CD4-positive, alpha-beta memory T cell (primary cell): ENCODE measurements at regions not wholly inside any gene's neighbourhood (a gene's known extent, or its start where the extent isn't known, plus 50 kb on each side); places are given as distances from the start of the nearest gene placed in this dataset.
A peak's percentile ranks its signal among the peaks of the same experiment; 100 is the strongest.

ENCODE experiments used
- CTCF ChIA-PET: fragments of 350-600 bp; sonication (Branson Sonifier 250); formaldehyde crosslinking; loops from one replicate; lab custom pipeline; 2021; ENCODE audit warnings: inconsistent platforms; ENCODE audit not compliant: partially characterized antibody; lab: Charles Lee
- POLR2A ChIA-PET: fragments of 350-600 bp; sonication (Branson Sonifier 250); formaldehyde crosslinking; loops from one replicate; lab custom pipeline; 2021; ENCODE audit not compliant: partially characterized antibody; lab: Charles Lee
- DNase-seq, 5 donors: peaks; one replicate each; pipeline versions ENCODE4 v3.0.0 to v3.0.0-alpha.2; 2020 to 2022; ENCODE audit warnings: mixed read lengths in 1 of 5
- H3K27ac ChIP-seq: one replicate; pipeline ENCODE4 v1.7.0; 2013; ENCODE audit warnings: low read depth, low read length
- H3K27me3 ChIP-seq: 2 replicates; pipeline ENCODE4 v1.7.0; 2013; ENCODE audit warnings: mild to moderate bottlenecking, low read length, moderate library complexity; ENCODE audit not compliant: insufficient read depth
- H3K36me3 ChIP-seq: 2 replicates; pipeline ENCODE4 v1.7.0; 2013; ENCODE audit warnings: mild to moderate bottlenecking, low read length, moderate library complexity; ENCODE audit not compliant: insufficient read depth
- H3K4me1 ChIP-seq: 2 replicates; pipeline ENCODE4 v1.7.0; 2013; ENCODE audit warnings: mild to moderate bottlenecking, low read length, moderate library complexity; ENCODE audit not compliant: insufficient read depth
- H3K4me3 ChIP-seq, 2 donors: one replicate each; pipeline ENCODE4 v1.7.0; 2013; ENCODE audit warnings: low read length in 2 of 2, mild to moderate bottlenecking in 1 of 2
- H3K9me3 ChIP-seq, 2 donors: one replicate each; pipeline ENCODE4 v1.7.0; 2013; ENCODE audit warnings: low read length in 2 of 2, control low read depth in 1 of 2; ENCODE audit not compliant: control insufficient read depth in 1 of 2
- H3K27ac Mint-ChIP-seq, 7 donors: one replicate each; pipeline ENCODE4 v1.8.0; 2020 to 2021; ENCODE audit warnings: mixed read lengths in 7 of 7, mild to moderate bottlenecking in 6 of 7, inconsistent platforms in 3 of 7, moderate library complexity in 3 of 7
- H3K27me3 Mint-ChIP-seq, 2 donors: one replicate each; pipeline ENCODE4 v1.8.0; 2020 to 2021; ENCODE audit warnings: mixed read lengths in 2 of 2
- H3K36me3 Mint-ChIP-seq, 2 donors: one replicate each; pipeline ENCODE4 v1.8.0; 2020 to 2021; ENCODE audit warnings: mixed read lengths in 2 of 2, inconsistent platforms in 1 of 2, mild to moderate bottlenecking in 1 of 2
- H3K4me1 Mint-ChIP-seq, 4 donors: one replicate each; pipeline ENCODE4 v1.8.0; 2020 to 2021; ENCODE audit warnings: mixed read lengths in 4 of 4, mild to moderate bottlenecking in 1 of 4
- H3K4me3 Mint-ChIP-seq, 8 donors: one replicate each; pipeline ENCODE4 v1.8.0; 2020 to 2021; ENCODE audit warnings: mixed read lengths in 8 of 8, mild to moderate bottlenecking in 7 of 8, moderate library complexity in 6 of 8, inconsistent platforms in 3 of 8
- H3K9me3 Mint-ChIP-seq, 8 donors: one replicate each; pipeline ENCODE4 v1.8.0; 2020 to 2021; ENCODE audit warnings: mixed read lengths in 8 of 8, mild to moderate bottlenecking in 5 of 8, inconsistent platforms in 3 of 8, moderate library complexity in 1 of 8
- intact Hi-C: fragments of 100-400 bp; cut with micrococcal nuclease; formaldehyde crosslinking; loops from one replicate; pipeline ENCODE4 v1.15.1; 2023

DNA sequence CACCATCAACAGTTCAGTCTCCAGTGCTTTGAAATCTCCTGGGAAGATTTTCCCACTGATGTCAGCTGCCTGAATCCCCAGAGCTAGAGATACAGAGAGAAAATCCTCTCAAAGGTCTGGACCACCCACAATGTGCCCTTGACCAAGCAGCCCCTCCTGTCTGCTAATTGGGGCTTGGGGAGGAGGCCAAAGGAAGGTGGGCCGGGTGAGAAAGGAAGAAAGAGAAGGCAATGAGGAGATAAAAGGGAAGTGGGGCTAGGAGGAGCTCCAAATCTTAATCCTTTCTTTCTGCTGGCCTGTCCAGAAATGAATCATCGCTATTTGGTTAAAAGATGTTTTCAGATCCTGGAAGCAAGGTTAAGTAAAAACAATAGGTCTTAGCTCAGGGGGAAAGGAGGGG lies 322.9 kb downstream of the BCL11B start:
- POLR2A ChIA-PET = interaction anchor here (0.7 kb wide), 1 partner anchor 161 kb away, joined by 3 read pairs; no protein-coding TSS in a partner anchor
- H3K9me3 ChIP-seq = no peaks in the 10 kb centered on the region
- H3K27ac ChIP-seq = no peak overlapping the region
- Mint-ChIP-seq H3K4me3 (no peak overlapping the region), H3K27ac (peak overlapping the region in 4 of 7 donors; percentile 10 to 70 (median 18)), H3K36me3 (no peaks in the 10 kb centered on the region), H3K9me3 (peaks cover 0 to 1% (median 0%) of the 10 kb centered on the region in 8 donors), H3K4me1 (peaks cover 2 to 24% (median 13%) of the 10 kb centered on the region in 4 donors), H3K27me3 (no peaks in the 10 kb centered on the region)
- intact Hi-C loops = no loop called here
- no peaks in the 10 kb centered on the region for H3K36me3 ChIP-seq
- H3K4me3 ChIP-seq = no peak overlapping the region
- DNase-seq = no peak
- H3K4me1 ChIP-seq = no peaks in the 10 kb centered on the region
- H3K27me3 ChIP-seq = no peaks in the 10 kb centered on the region
- CTCF ChIA-PET = interaction anchor here (1.2 kb wide), 1 partner anchor 17 kb away, joined by 3 read pairs; no protein-coding TSS in a partner anchor

DNA sequence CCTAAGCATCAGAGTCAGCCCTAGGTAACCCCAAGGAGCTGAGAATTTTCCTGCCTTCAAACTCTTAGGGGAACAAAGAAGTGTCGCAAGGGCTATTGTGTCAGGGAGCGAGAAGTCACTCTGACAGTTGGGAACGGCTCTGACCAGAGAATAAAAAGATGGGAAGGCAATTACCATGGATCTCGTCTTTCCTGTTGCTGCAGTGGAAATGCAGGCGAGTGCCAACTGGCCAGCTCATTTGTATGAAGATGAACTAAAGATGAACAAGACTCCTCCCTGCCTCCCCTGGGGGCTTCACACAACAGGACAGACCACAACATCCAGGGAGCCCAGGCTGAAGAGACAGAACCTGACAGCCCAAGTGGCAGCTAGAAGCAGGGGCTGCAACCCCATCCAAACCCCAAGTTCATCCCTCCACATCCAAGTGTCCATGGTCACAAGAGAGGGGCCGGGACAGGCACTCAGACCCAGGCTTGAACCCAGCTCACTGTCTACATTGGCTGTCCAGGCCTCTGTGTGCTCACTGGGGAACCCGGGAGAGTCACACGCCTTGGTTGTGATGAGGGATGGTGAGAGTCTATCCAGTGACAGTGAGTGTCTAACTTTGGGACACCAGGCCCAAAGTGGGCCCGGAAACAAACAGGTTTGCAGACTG lies 322.4 kb downstream of the BCL11B start:
- DNase-seq = no peak
- Histone ChIP-seq H3K4me1 (no peaks in the 10 kb centered on the region), H3K4me3 (no peak overlapping the region), H3K27me3 (no peaks in the 10 kb centered on the region), H3K9me3 (no peaks in the 10 kb centered on the region), H3K36me3 (no peaks in the 10 kb centered on the region), H3K27ac (no peak overlapping the region)
- Mint-ChIP-seq H3K9me3 (peaks cover 0 to 1% (median 0%) of the 10 kb centered on the region in 8 donors), H3K4me1 (peaks cover 2 to 22% (median 13%) of the 10 kb centered on the region in 4 donors), H3K4me3 (no peak overlapping the region), H3K36me3 (no peaks in the 10 kb centered on the region), H3K27ac (peak overlapping the region in 2 of 7 donors; percentile 18 to 42), H3K27me3 (no peaks in the 10 kb centered on the region)
- intact Hi-C loops = no loop called here
- ChIA-PET POLR2A (no interaction called here), CTCF (interaction anchor here (1.2 kb wide), 1 partner anchor 17 kb away, joined by 3 read pairs; no protein-coding TSS in a partner anchor)

DNA sequence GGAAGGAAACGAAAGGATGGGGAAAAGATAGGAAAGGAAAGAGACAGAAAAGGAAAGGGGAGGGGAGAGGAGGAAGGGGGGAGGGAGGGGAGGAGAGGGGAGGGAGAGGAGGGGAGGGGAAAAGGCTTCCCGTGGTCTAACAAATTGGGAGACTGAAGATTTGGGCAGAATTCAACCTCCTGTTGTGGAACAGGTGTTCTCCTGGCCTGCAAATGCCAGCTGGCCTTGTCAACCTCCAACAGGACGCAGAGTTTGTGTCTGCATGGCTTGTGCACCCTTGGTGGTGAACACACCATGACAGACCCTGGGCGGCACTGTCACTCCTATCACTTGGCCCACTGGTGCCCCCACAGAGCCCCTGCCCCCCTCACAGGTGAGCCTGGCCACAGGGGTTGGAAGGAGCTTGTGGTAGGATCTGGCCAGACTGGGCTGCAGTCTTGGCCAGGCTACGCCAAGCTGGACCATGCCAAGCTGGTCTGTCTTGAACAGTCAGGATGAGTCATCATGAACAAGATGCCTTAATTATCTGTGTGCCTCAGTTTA lies 321.6 kb downstream of the BCL11B start:
- Histone ChIP-seq H3K27me3 (no peaks in the 10 kb centered on the region), H3K27ac (no peak overlapping the region), H3K4me1 (no peaks in the 10 kb centered on the region), H3K36me3 (no peaks in the 10 kb centered on the region), H3K4me3 (no peak overlapping the region), H3K9me3 (no peaks in the 10 kb centered on the region)
- Mint-ChIP-seq H3K4me3 (no peak overlapping the region), H3K9me3 (peaks cover 0 to 1% (median 0%) of the 10 kb centered on the region in 8 donors), H3K27ac (peak overlapping the region in 1 of 7 donors; percentile 14), H3K27me3 (no peaks in the 10 kb centered on the region), H3K4me1 (peaks cover 3 to 18% (median 11%) of the 10 kb centered on the region in 4 donors), H3K36me3 (no peaks in the 10 kb centered on the region)
- intact Hi-C loops = no loop called here
- DNase-seq = no peak
- ChIA-PET POLR2A (no interaction called here), CTCF (no interaction called here)

DNA sequence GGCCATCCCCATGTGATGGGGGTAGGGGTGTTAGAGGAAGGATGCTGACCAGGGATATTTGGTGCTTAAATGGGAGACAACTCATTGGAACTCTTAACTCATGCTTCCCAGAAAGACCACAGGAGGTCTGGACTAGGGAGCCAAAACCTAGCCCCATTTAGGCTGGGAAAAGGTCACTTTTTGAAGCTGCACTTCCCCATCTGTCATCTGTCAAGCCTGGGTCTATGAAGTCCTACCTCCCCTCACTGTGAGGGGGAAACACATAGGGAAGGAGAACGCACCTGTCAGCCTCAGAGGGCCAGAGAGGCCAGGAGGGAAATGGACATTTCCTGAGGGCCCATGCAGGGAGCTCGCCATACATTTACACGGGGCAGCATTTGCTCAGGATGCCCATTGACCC lies 321.0 kb downstream of the BCL11B start:
- H3K4me1 ChIP-seq = no peaks in the 10 kb centered on the region
- H3K4me3 ChIP-seq = no peak overlapping the region
- CTCF ChIA-PET = no interaction called here
- H3K9me3 Mint-ChIP-seq = peaks cover 0 to 1% (median 0%) of the 10 kb centered on the region in 8 donors
- peak overlapping the region in 1 of 7 donors; percentile 43 for H3K27ac Mint-ChIP-seq
- no peaks in the 10 kb centered on the region for H3K9me3 ChIP-seq
- intact Hi-C loops = no loop called here
- no peak for DNase-seq
- peaks cover 4 to 18% (median 12%) of the 10 kb centered on the region in 4 donors for H3K4me1 Mint-ChIP-seq
- POLR2A ChIA-PET = no interaction called here
- no peaks in the 10 kb centered on the region for H3K36me3 ChIP-seq
- no peaks in the 10 kb centered on the region for H3K27me3 Mint-ChIP-seq
- no peaks in the 10 kb centered on the region for H3K27me3 ChIP-seq
- H3K4me3 Mint-ChIP-seq = no peak overlapping the region
- H3K36me3 Mint-ChIP-seq = no peaks in the 10 kb centered on the region
- H3K27ac ChIP-seq = no peak overlapping the region

DNA sequence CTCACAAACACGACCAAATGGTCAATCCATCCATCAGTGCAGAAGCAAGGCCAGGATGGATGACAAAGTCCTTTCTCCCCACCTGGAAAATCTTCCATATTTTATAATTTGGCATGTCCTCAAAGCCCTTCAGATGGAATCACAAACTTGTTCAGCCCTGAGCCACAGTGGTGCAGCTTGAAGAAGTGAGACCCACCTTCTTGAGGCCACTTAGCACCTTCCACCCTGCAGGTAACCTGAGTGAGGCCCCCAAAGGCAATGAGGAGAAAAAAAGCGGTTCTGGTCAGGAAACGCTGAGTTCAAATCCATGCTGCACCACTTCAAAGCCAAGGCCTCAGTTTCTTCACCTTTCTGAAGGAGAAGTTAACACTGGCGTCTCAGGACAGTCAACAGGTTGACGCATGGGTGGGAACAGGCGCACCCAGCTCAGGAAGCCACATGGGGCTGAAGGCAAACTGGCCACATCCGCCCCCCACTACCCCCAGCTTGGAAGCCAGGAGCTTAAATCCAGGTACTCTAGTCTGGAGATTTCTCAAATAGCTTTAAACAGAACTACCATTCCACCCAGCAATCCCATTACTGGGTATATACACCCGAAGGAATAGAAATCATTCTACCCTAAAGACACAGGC lies 320.4 kb downstream of the BCL11B start:
- no peaks in the 10 kb centered on the region for H3K27me3 ChIP-seq
- peak overlapping the region in 1 of 7 donors; percentile 12 for H3K27ac Mint-ChIP-seq
- intact Hi-C loops = no loop called here
- H3K4me3 ChIP-seq = no peak overlapping the region
- H3K4me3 Mint-ChIP-seq = no peak overlapping the region
- peaks cover 4 to 18% (median 10%) of the 10 kb centered on the region in 4 donors for H3K4me1 Mint-ChIP-seq
- DNase-seq = no peak
- H3K9me3 ChIP-seq = no peaks in the 10 kb centered on the region
- no peaks in the 10 kb centered on the region for H3K36me3 ChIP-seq
- POLR2A ChIA-PET = interaction anchor here (1.5 kb wide), 1 partner anchor 320 kb away, joined by 3 read pairs; the partner anchor contains the start of gene BCL11B
- CTCF ChIA-PET = no interaction called here
- no peaks in the 10 kb centered on the region for H3K27me3 Mint-ChIP-seq
- no peaks in the 10 kb centered on the region for H3K4me1 ChIP-seq
- no peak overlapping the region for H3K27ac ChIP-seq
- H3K9me3 Mint-ChIP-seq = peaks cover 0 to 1% (median 0%) of the 10 kb centered on the region in 8 donors
- H3K36me3 Mint-ChIP-seq = no peaks in the 10 kb centered on the region

DNA sequence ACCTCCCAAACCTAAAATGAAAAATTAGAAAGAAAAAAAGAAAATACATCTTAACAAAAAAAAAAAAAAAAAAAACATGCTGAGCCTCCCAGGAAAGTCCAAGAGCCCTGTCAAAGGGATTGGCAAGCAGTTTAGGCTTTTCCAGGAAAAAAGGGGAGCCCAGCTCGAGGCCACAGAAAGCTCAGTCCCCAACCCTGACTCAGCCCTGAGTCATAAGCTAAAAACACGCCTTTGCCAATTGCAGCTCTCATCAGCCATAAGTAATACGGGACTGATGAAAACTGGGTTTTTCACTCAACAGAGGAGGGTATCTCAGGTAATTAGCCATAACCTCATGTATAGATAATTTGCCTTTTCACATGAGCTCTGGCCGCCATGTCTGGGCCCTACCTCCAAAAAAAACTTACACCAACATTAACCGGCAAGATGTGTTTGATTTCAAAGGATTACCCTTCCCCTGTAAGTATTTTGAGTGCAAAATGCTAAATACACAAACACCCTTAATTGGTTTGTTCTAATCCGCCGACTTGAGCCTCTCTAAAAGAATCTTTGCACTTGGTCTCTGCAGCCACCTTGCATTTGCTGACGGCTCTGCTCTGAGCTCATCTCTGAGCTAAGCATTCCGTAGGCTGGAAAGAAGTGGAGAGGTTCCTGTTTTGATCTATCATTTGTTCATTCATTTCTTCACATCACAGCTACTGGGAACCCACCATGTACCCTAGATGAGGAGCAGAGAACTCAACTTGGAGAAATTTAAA lies 319.2 kb downstream of the BCL11B start:
- intact Hi-C loops = no loop called here
- H3K27me3 Mint-ChIP-seq = no peaks in the 10 kb centered on the region
- POLR2A ChIA-PET = interaction anchor here (1.2 to 1.5 kb wide), 2 partner anchors 31 to 319 kb away, joined by 3 read pairs; partner anchors contain the start of gene BCL11B
- no peak overlapping the region for H3K27ac ChIP-seq
- no peaks in the 10 kb centered on the region for H3K4me1 ChIP-seq
- no peaks in the 10 kb centered on the region for H3K27me3 ChIP-seq
- peaks cover 0 to 1% (median 0%) of the 10 kb centered on the region in 8 donors for H3K9me3 Mint-ChIP-seq
- CTCF ChIA-PET = interaction anchor here (1.5 kb wide), 2 partner anchors 208 to 814 kb away, joined by 3 to 4 read pairs; no protein-coding TSS in a partner anchor
- H3K4me3 Mint-ChIP-seq = no peak overlapping the region
- no peaks in the 10 kb centered on the region for H3K36me3 Mint-ChIP-seq
- no peak overlapping the region for H3K27ac Mint-ChIP-seq
- H3K36me3 ChIP-seq = no peaks in the 10 kb centered on the region
- DNase-seq = no peak
- no peaks in the 10 kb centered on the region for H3K9me3 ChIP-seq
- peaks cover 2 to 10% (median 6%) of the 10 kb centered on the region in 4 donors for H3K4me1 Mint-ChIP-seq
- H3K4me3 ChIP-seq = no peak overlapping the region
